Effector CD8-positive, alpha-beta T cell (primary cell): ENCODE measurements at regions not wholly inside any gene's neighbourhood (a gene's known extent, or its start where the extent isn't known, plus 50 kb on each side); places are given as distances from the start of the nearest gene placed in this dataset.

ENCODE experiments used
- DNase-seq: peaks from one replicate; lab custom pipeline; 2025; lab: John Stamatoyannopoulos, UW

- DNase-seq = no peak
These were observed 94.2 kb upstream of the RTL6 start for GRCh38 chr22:44592126-44592823.

GRCh38 chr22:44591146-44591790, 93.2 kb upstream of the RTL6 start:
- DNase-seq = no peak

GRCh38 chr22:44590291-44590690, 92.3 kb upstream of the RTL6 start:
- DNase-seq = no peak

- no peak for DNase-seq
These were observed 91.8 kb upstream of the RTL6 start for GRCh38 chr22:44589831-44590230.

GRCh38 chr22:44588348-44588747, 90.3 kb upstream of the RTL6 start:
- no peak for DNase-seq

- DNase-seq = no peak
These were observed 89.8 kb upstream of the RTL6 start for GRCh38 chr22:44587737-44588310.

GRCh38 chr22:44586999-44587736, 89.1 kb upstream of the RTL6 start:
- no peak for DNase-seq

GRCh38 chr22:44586351-44586990, 88.4 kb upstream of the RTL6 start:
- DNase-seq = no peak

GRCh38 chr22:44585559-44586350, 87.7 kb upstream of the RTL6 start:
- no peak for DNase-seq

GRCh38 chr22:44584256-44584902, 86.3 kb upstream of the RTL6 start:
- no peak for DNase-seq

- DNase-seq = no peak
These were observed 85.8 kb upstream of the RTL6 start for GRCh38 chr22:44583854-44584253.

- no peak for DNase-seq
These were observed 85.2 kb upstream of the RTL6 start for GRCh38 chr22:44583061-44583760.

- DNase-seq = no peak
These were observed 84.0 kb upstream of the RTL6 start for GRCh38 chr22:44582016-44582415.

- no peak for DNase-seq
These were observed 83.0 kb upstream of the RTL6 start for GRCh38 chr22:44581096-44581435.

GRCh38 chr22:44580176-44581095, 82.4 kb upstream of the RTL6 start:
- DNase-seq = no peak

GRCh38 chr22:44578516-44579230, 80.6 kb upstream of the RTL6 start:
- DNase-seq = no peak

GRCh38 chr22:44578110-44578457, 80.1 kb upstream of the RTL6 start:
- no peak for DNase-seq

- no peak for DNase-seq
These were observed 79.5 kb upstream of the RTL6 start for GRCh38 chr22:44577391-44578109.
